Activated T-cell treated with anti-CD3 and anti-CD28 coated beads, Interleukin-2, amount 50 U/mL, for 4 hours (primary cell): ENCODE measurements at regions not wholly inside any gene's neighbourhood (a gene's known extent, or its start where the extent isn't known, plus 50 kb on each side); places are given as distances from the start of the nearest gene placed in this dataset.

ENCODE experiments used
- ATAC-seq, 2 donors: fragments of 200-7000 bp; cut with Tn5 transposase; one replicate each; pipeline ENCODE4 v1.10.0; 2021
- DNase-seq: peaks from one replicate; pipeline ENCODE4 v3.0.0-alpha.2; 2020
- H3K27me3 Mint-ChIP-seq: one replicate; pipeline ENCODE4 v1.8.0; 2021; ENCODE audit warnings: low read depth, mixed read lengths
- H3K36me3 Mint-ChIP-seq: one replicate; pipeline ENCODE4 v1.8.0; 2022; ENCODE audit warnings: mixed read lengths; ENCODE audit not compliant: insufficient read depth
- H3K4me1 Mint-ChIP-seq: one replicate; pipeline ENCODE4 v1.8.0; 2021; ENCODE audit warnings: low read depth, mixed read lengths
- H3K4me3 Mint-ChIP-seq: one replicate; pipeline ENCODE4 v1.8.0; 2021; ENCODE audit warnings: mild to moderate bottlenecking, moderate library complexity, mixed read lengths
- H3K9me3 Mint-ChIP-seq: one replicate; pipeline ENCODE4 v1.8.0; 2021; ENCODE audit warnings: mixed read lengths

DNA sequence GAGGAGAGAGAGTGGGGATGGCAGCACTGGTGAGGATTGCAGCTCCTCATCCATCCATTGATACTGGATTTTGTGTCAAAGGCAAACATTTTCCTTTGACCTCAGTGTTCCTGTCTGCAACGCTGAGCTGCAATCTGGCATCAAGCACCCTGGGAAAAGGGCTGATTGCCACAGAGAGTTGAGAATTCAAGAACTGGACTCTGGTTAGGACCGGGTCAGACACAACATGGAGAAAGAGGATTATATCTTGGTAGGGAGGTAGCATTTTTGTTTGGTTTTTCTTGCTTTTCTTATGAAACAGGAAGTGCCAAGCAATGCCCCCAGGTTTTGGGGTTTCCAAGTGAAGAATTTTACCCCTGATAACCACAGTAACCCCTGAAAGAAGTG, 81.9 kb upstream of the PKDCC start:
- Mint-ChIP-seq H3K9me3 (no peaks in the 10 kb centered on the region), H3K4me1 (no peaks in the 10 kb centered on the region), H3K4me3 (no peak overlapping the region), H3K27me3 (peaks cover 3% of the 10 kb centered on the region), H3K36me3 (no peaks in the 10 kb centered on the region)
- ATAC-seq (no peak), DNase-seq (no peak)

- no peaks in the 10 kb centered on the region for H3K4me1 Mint-ChIP-seq
These were observed 81.4 kb upstream of the PKDCC start for GRCh38 chr2:41966431-41966893.

DNA sequence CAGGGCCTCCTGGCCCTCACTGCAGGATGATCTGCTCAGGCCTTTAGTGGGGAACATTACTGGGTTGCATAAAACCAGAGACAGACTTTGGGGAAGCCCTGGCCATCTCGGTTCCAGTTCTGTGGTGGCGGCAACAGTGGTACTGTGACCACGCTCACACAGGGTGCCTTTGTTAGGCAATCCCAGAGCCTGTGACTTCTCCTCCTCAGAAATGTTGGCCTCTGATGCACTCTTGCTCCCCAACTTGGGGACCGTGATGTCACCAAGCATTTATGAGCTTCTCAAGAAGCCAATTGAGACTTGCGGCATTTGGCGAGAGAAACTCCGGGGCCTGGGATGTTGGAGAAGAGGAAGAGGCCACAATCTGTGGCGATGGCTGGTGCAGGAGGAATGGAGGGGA, 80.9 kb upstream of the PKDCC start:
- H3K9me3 Mint-ChIP-seq = no peaks in the 10 kb centered on the region
- no peak overlapping the region for H3K4me3 Mint-ChIP-seq
- H3K4me1 Mint-ChIP-seq = no peaks in the 10 kb centered on the region
- peaks cover 5% of the 10 kb centered on the region for H3K27me3 Mint-ChIP-seq
- no peak for DNase-seq
- ATAC-seq = no peak
- no peaks in the 10 kb centered on the region for H3K36me3 Mint-ChIP-seq

More at GRCh38 chr2:41966431-41966893, 81.4 kb upstream of the PKDCC start:
- H3K36me3 Mint-ChIP-seq = no peaks in the 10 kb centered on the region
- no peaks in the 10 kb centered on the region for H3K9me3 Mint-ChIP-seq
- peaks cover 5% of the 10 kb centered on the region for H3K27me3 Mint-ChIP-seq
- H3K4me3 Mint-ChIP-seq = no peak overlapping the region
- DNase-seq (no peak), ATAC-seq (no peak)

GRCh38 chr2:41967476-41968181, 80.2 kb upstream of the PKDCC start:
- ATAC-seq (no peak), DNase-seq (no peak)
- H3K4me1 Mint-ChIP-seq = no peaks in the 10 kb centered on the region
- no peaks in the 10 kb centered on the region for H3K9me3 Mint-ChIP-seq
- H3K4me3 Mint-ChIP-seq = no peak overlapping the region
- peaks cover 9% of the 10 kb centered on the region for H3K27me3 Mint-ChIP-seq
- H3K36me3 Mint-ChIP-seq = no peaks in the 10 kb centered on the region

DNA sequence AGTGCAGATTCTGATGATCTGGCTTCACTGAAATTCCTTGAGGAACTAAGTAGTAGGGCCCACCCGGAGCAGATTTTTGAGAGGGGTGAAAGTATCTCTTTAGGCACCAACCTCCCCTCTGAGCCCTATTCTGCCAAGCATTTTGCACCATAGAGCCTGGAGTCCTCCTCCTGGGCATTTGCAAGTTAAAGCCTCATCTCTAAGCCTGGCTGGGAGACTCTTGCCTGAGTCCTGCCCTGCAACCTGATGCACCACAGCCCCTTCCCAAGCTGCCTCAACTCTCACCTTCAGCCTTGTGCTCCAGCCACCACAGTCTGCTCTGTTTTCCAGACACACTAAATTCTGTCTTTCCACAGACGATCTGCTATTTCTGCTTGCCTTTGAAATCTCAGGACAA, 79.6 kb upstream of the PKDCC start:
- no peaks in the 10 kb centered on the region for H3K4me1 Mint-ChIP-seq
- no peaks in the 10 kb centered on the region for H3K36me3 Mint-ChIP-seq
- DNase-seq (no peak), ATAC-seq (no peak)
- H3K9me3 Mint-ChIP-seq = no peaks in the 10 kb centered on the region
- H3K27me3 Mint-ChIP-seq = peaks cover 9% of the 10 kb centered on the region
- no peak overlapping the region for H3K4me3 Mint-ChIP-seq

DNA sequence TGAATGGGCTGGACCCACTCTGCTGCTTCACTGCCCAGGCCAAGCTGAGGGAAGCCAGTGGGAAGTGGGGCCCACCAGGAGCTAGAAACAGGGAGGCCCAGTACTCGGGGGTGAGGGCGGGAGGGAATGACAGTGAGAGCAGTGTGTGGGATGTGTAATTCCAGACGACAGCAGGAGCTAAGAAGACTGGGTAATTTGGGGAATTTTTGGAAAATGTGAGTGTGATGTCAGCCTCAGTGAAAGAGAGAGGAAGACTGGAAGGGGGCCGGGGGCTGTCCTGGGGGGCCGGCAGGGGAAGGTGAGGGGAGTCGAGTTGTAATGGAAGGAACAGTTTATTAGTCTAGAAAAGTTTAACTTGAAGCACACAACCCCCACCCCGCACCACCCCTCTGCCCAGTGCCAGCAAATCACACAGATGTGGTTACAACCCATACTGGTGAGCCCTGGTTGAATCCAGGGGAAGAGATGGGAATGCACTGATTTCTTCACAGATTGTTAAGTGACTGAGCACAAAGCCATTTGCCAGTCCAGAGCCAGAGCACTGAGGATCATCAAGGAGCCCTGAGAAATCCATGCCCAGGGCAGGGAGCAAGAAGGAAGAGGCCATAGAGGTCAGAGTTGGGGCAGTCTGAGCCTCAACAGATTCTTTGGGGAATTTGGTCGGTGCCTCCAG, 76.7 kb upstream of the PKDCC start:
- H3K9me3 Mint-ChIP-seq = no peaks in the 10 kb centered on the region
- DNase-seq = no peak
- H3K36me3 Mint-ChIP-seq = no peaks in the 10 kb centered on the region
- ATAC-seq = no peak
- H3K4me1 Mint-ChIP-seq = no peaks in the 10 kb centered on the region
- H3K27me3 Mint-ChIP-seq = peaks cover 11% of the 10 kb centered on the region
- H3K4me3 Mint-ChIP-seq = no peak overlapping the region

GRCh38 chr2:41972179-41972578, 75.6 kb upstream of the PKDCC start:
- DNase-seq (no peak), ATAC-seq (no peak)
- no peaks in the 10 kb centered on the region for H3K4me1 Mint-ChIP-seq
- peaks cover 11% of the 10 kb centered on the region for H3K27me3 Mint-ChIP-seq
- no peaks in the 10 kb centered on the region for H3K36me3 Mint-ChIP-seq
- H3K9me3 Mint-ChIP-seq = peaks cover 3% of the 10 kb centered on the region
- no peak overlapping the region for H3K4me3 Mint-ChIP-seq

DNA sequence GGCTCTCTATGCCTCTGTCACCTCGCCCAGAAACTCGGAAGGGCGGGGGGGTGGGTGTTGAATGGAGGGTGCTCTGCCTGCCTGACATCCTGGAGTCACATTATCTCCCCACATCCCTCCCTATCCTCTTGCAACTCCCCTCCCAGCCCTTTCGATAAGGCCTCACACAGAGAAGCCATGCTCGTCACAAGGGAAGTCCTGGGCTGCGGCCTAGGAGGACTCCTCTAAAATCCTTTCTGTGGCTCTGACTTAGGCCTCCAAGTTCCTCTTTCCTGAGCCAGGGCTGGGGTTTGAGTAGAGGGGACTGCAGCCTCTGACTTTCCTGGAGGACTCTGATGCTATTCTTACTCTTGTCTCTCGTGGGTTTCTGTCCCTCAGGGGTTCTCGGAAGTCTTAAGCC, 75.0 kb upstream of the PKDCC start:
- ATAC-seq = no peak
- H3K4me3 Mint-ChIP-seq = no peak overlapping the region
- DNase-seq = no peak
- peaks cover 3% of the 10 kb centered on the region for H3K9me3 Mint-ChIP-seq
- peaks cover 11% of the 10 kb centered on the region for H3K27me3 Mint-ChIP-seq
- H3K36me3 Mint-ChIP-seq = no peaks in the 10 kb centered on the region
- no peaks in the 10 kb centered on the region for H3K4me1 Mint-ChIP-seq

GRCh38 chr2:41973871-41974270, 74.0 kb upstream of the PKDCC start:
- DNase-seq = no peak
- Mint-ChIP-seq H3K36me3 (no peaks in the 10 kb centered on the region), H3K4me3 (no peak overlapping the region), H3K9me3 (peaks cover 3% of the 10 kb centered on the region), H3K27me3 (peaks cover 8% of the 10 kb centered on the region), H3K4me1 (no peaks in the 10 kb centered on the region)
- ATAC-seq = no peak

DNA sequence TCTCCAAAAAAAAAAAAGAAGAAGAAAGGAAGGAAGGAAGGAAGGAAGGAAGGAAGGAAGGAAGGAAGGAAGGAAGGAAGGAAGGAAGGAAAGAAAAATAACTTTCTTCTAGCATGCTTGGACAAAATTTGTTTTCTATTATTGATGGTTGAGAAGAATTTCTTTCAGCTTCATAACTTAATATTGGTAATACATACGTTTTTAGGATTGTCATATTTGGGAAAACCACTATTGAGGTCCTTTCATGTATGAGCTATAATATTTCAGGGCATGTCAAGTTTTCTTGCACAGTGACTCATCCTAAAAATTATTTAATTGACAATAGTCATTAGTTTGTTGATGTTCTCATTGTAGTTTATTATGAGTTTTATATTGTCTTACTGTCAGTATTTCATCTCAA, 66.4 kb upstream of the PKDCC start:
- DNase-seq (no peak), ATAC-seq (no peak)
- Mint-ChIP-seq H3K9me3 (peaks cover 3% of the 10 kb centered on the region), H3K36me3 (no peaks in the 10 kb centered on the region), H3K4me1 (no peaks in the 10 kb centered on the region), H3K27me3 (no peaks in the 10 kb centered on the region), H3K4me3 (no peak overlapping the region)

- DNase-seq (no peak), ATAC-seq (no peak)
- H3K4me1 Mint-ChIP-seq = no peaks in the 10 kb centered on the region
- H3K9me3 Mint-ChIP-seq = no peaks in the 10 kb centered on the region
- H3K27me3 Mint-ChIP-seq = peaks cover 17% of the 10 kb centered on the region
- H3K36me3 Mint-ChIP-seq = no peaks in the 10 kb centered on the region
- no peak overlapping the region for H3K4me3 Mint-ChIP-seq
These were observed 62.2 kb upstream of the PKDCC start for GRCh38 chr2:41985573-41986095.

- Mint-ChIP-seq H3K4me1 (no peaks in the 10 kb centered on the region), H3K27me3 (peaks cover 27% of the 10 kb centered on the region), H3K4me3 (no peak overlapping the region), H3K9me3 (no peaks in the 10 kb centered on the region), H3K36me3 (no peaks in the 10 kb centered on the region)
- ATAC-seq (no peak), DNase-seq (no peak)
These were observed 58.2 kb upstream of the PKDCC start for GRCh38 chr2:41989501-41990180.

DNA sequence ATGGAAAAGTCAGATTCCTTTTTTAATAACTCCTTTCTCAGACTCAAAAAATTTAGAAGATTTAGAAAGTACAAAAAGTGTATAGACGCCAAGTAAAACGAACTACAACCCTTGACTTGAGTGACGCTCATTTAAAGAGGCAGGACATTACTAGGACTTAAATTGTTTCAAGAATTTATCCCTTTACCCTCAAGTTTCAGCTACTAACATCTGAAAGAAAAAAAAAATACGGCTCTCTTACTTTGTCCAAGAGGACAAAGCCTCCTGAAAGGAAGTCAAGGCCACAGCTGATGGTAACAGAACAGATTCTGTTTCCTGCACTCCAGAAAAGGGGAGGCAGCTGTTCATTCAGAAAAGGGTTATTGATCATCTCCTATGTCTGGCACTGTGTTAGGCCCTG, 57.6 kb upstream of the PKDCC start:
- Mint-ChIP-seq H3K36me3 (no peaks in the 10 kb centered on the region), H3K9me3 (no peaks in the 10 kb centered on the region), H3K4me3 (no peak overlapping the region), H3K27me3 (peaks cover 27% of the 10 kb centered on the region), H3K4me1 (no peaks in the 10 kb centered on the region)
- no peak for ATAC-seq
- DNase-seq = no peak

GRCh38 chr2:41990688-41991087, 57.1 kb upstream of the PKDCC start:
- no peak overlapping the region for H3K4me3 Mint-ChIP-seq
- H3K36me3 Mint-ChIP-seq = no peaks in the 10 kb centered on the region
- H3K27me3 Mint-ChIP-seq = peaks cover 27% of the 10 kb centered on the region
- H3K4me1 Mint-ChIP-seq = no peaks in the 10 kb centered on the region
- ATAC-seq (no peak), DNase-seq (no peak)
- no peaks in the 10 kb centered on the region for H3K9me3 Mint-ChIP-seq
